ENCODE measurements at regions not wholly inside any gene's neighbourhood (a gene's known extent, or its start where the extent isn't known, plus 50 kb on each side); places are given as distances from the start of the nearest gene placed in this dataset.

DNA sequence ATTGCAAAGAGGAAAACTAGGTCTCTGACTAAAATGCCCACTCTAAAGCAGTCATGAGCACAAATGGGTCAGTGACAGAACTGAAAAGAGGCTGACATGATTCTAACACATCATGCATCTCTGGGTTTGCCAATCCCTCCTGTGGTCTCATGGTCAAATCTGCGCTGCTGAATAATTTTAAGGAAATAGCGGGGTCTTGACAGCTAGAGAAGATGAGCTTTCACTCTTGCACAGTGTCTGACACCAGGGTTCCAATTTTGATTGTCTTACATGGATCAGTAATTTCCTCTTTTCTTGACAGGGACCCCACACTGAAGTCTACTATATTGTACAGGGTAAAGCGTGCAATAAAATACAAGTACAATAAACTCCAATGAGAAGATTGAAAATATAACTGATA lies 236.8 kb upstream of the CNR1 start:
- no peak for TF ChIP-seq SUZ12 (IDR thresholded peaks at IDR 0.05; ENCODE audit: extremely low read depth, insufficient read depth, insufficient read length)
- no peak for TF ChIP-seq ZNF274 (IDR thresholded peaks at IDR 0.05; ENCODE audit: low read depth, low read length)
- no peak for TF ChIP-seq YY1 (IDR thresholded peaks at IDR 0.05; ENCODE audit: insufficient read depth, insufficient read length)

Data from NT2/D1 (cell line).